Heart left ventricle (tissue), 13 donors: ENCODE measurements at regions not wholly inside any gene's neighbourhood (a gene's known extent, or its start where the extent isn't known, plus 50 kb on each side); places are given as distances from the start of the nearest gene placed in this dataset.

ENCODE experiments used
- POLR2A ChIP-seq, 2 donors: fragments of 450-650 bp; IDR thresholded peaks; one replicate each; pipeline ENCODE4 v1.6.1; 2017; ENCODE audit warnings: antibody characterized with exemption in 2 of 2, mild to moderate bottlenecking in 2 of 2, moderate library complexity in 2 of 2
- TF ChIP-seq, protein P1 (sequence below), 12 donors: fragments of 200-600 bp; sonication (generic) in 4 of 12; IDR thresholded peaks; one replicate each; pipeline versions ENCODE4 v1.5.0 to v1.8.0; 2018 to 2022; ENCODE audit warnings: antibody characterized with exemption in 12 of 12, mild to moderate bottlenecking in 5 of 12
- donor health status: ischemic (EF 13 %, LVEDD 7.1; RV severe dilation, severe dysfunction).
- donor health status: DM: no; HTN: yes; CAD: no.
- donor health status: DM: no; HTN: no; CAD: no.
- donor health status: ischemic (EF 25% LVEDD 6.9; RV normal size, moderate dysfunction).
- donor health status: ischemic (EF 25% LVEDD 5.7; RV mildly dilated, moderate dysfunction).
- donor health status: ischemic (EF 35%, LVEDD 5.7; RV mildly dilated, moderate dysfunction).
- donor health status: nonischemic (EF 11% LVEDD 7.7; RV severe dilation, severe dysfunction).
- donor health status: DM: yes; HTN: yes; CAD: no.
- donor health status: PGD.
- donor health status: ischemic (EF 29% LVEDD 5.4; RV normal size, mild dysfunction).
- donor health status: nonischemic (EF 23%, LVEDD 6.1; RV moderate dilation, normal function).

- TF ChIP-seq, protein P1, sequence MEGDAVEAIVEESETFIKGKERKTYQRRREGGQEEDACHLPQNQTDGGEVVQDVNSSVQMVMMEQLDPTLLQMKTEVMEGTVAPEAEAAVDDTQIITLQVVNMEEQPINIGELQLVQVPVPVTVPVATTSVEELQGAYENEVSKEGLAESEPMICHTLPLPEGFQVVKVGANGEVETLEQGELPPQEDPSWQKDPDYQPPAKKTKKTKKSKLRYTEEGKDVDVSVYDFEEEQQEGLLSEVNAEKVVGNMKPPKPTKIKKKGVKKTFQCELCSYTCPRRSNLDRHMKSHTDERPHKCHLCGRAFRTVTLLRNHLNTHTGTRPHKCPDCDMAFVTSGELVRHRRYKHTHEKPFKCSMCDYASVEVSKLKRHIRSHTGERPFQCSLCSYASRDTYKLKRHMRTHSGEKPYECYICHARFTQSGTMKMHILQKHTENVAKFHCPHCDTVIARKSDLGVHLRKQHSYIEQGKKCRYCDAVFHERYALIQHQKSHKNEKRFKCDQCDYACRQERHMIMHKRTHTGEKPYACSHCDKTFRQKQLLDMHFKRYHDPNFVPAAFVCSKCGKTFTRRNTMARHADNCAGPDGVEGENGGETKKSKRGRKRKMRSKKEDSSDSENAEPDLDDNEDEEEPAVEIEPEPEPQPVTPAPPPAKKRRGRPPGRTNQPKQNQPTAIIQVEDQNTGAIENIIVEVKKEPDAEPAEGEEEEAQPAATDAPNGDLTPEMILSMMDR (IDR thresholded peaks at IDR 0.05): no peak
- TF ChIP-seq POLR2A (IDR thresholded peaks at IDR 0.05): no peak
Observed at GRCh38 chr10:78571286-78571685, 497.5 kb upstream of the ZMIZ1 start.
